ENCODE measurements at regions not wholly inside any gene's neighbourhood (a gene's known extent, or its start where the extent isn't known, plus 50 kb on each side); places are given as distances from the start of the nearest gene placed in this dataset.

DNA sequence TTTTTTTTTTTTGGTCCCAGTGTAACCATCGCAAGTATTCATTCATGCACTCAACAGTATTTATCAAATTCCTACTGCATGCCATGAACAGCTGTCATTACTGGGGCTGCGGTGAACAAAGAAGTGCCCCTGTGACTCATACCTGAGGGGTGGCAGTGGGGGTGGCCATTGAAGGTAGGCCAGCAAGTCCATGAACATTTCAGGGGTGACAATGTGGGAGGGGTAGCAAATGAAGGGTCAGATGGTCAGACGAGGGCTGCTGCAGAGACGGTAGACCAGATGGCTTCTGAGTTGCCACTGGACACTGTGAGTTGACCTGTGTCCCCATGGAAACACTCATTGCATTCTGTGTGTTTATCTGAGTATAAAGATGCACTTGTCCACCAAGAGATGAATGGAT lies 92.5 kb upstream of the PITRM1 start:
- Histone ChIP-seq H3K36me3 (ENCODE audit: control insufficient read depth, low read length) (no peaks in the 10 kb centered on the region), H3K4me2 (ENCODE audit: low read length) (no peak overlapping the region), H4K20me1 (ENCODE audit: control insufficient read depth, insufficient read depth, low read depth, low read length) (no peaks in the 10 kb centered on the region), H3K4me3 (ENCODE audit: low read length) (no peak overlapping the region), H3K9me2 (replicated peaks; ENCODE audit: control insufficient read depth, low read length) (no peaks in the 10 kb centered on the region), H3K4me1 (ENCODE audit: control insufficient read depth, low read length) (no peaks in the 10 kb centered on the region), H3F3A (ENCODE audit: control insufficient read depth, insufficient read depth) (no peaks in the 10 kb centered on the region), H3K27me3 (ENCODE audit: control insufficient read depth, low read length) (no peaks in the 10 kb centered on the region), H3K9me3 (ENCODE audit: control insufficient read depth, insufficient read depth, low read length) (no peaks in the 10 kb centered on the region), H3K79me2 (ENCODE audit: control insufficient read depth, low read length) (no peaks in the 10 kb centered on the region), H3K27ac (ENCODE audit: low read depth, low read length) (no peak overlapping the region)
- TF ChIP-seq CTCF (IDR thresholded peaks at IDR 0.05; ENCODE audit: low read depth, low read length, poor library complexity, severe bottlenecking) (no peak), EZH2phosphoT487 (IDR thresholded peaks at IDR 0.05; ENCODE audit: borderline replicate concordance, low read length) (no peak)

- H3K4me2 ChIP-seq (ENCODE audit: low read length) = no peak overlapping the region
- H3K27me3 ChIP-seq (ENCODE audit: control insufficient read depth, low read length) = no peaks in the 10 kb centered on the region
- H3K4me3 ChIP-seq (ENCODE audit: low read length) = no peak overlapping the region
- H3K27ac ChIP-seq (ENCODE audit: low read depth, low read length) = no peak overlapping the region
- no peaks in the 10 kb centered on the region for H3K79me2 ChIP-seq (ENCODE audit: control insufficient read depth, low read length)
- no peaks in the 10 kb centered on the region for H4K20me1 ChIP-seq (ENCODE audit: control insufficient read depth, insufficient read depth, low read depth, low read length)
- H3K4me1 ChIP-seq (ENCODE audit: control insufficient read depth, low read length) = no peaks in the 10 kb centered on the region
- no peaks in the 10 kb centered on the region for H3K9me3 ChIP-seq (ENCODE audit: control insufficient read depth, insufficient read depth, low read length)
- TF ChIP-seq EZH2phosphoT487 (IDR thresholded peaks at IDR 0.05; ENCODE audit: borderline replicate concordance, low read length) (no peak), CTCF (IDR thresholded peaks at IDR 0.05; ENCODE audit: low read depth, low read length, poor library complexity, severe bottlenecking) (no peak)
- no peaks in the 10 kb centered on the region for H3K9me2 ChIP-seq (replicated peaks; ENCODE audit: control insufficient read depth, low read length)
- no peaks in the 10 kb centered on the region for H3F3A ChIP-seq (ENCODE audit: control insufficient read depth, insufficient read depth)
- H3K36me3 ChIP-seq (ENCODE audit: control insufficient read depth, low read length) = no peaks in the 10 kb centered on the region
Observed at GRCh38 chr10:3264161-3264761, 91.7 kb upstream of the PITRM1 start.

- no peak overlapping the region for H3K4me2 ChIP-seq (ENCODE audit: low read length)
- no peak overlapping the region for H3K27ac ChIP-seq (ENCODE audit: low read depth, low read length)
- H3K4me1 ChIP-seq (ENCODE audit: control insufficient read depth, low read length) = no peaks in the 10 kb centered on the region
- H3K79me2 ChIP-seq (ENCODE audit: control insufficient read depth, low read length) = no peaks in the 10 kb centered on the region
- no peaks in the 10 kb centered on the region for H3F3A ChIP-seq (ENCODE audit: control insufficient read depth, insufficient read depth)
- H4K20me1 ChIP-seq (ENCODE audit: control insufficient read depth, insufficient read depth, low read depth, low read length) = no peaks in the 10 kb centered on the region
- H3K36me3 ChIP-seq (ENCODE audit: control insufficient read depth, low read length) = no peaks in the 10 kb centered on the region
- H3K4me3 ChIP-seq (ENCODE audit: low read length) = no peak overlapping the region
- no peaks in the 10 kb centered on the region for H3K27me3 ChIP-seq (ENCODE audit: control insufficient read depth, low read length)
- H3K9me2 ChIP-seq (replicated peaks; ENCODE audit: control insufficient read depth, low read length) = no peaks in the 10 kb centered on the region
- TF ChIP-seq EZH2phosphoT487 (IDR thresholded peaks at IDR 0.05; ENCODE audit: borderline replicate concordance, low read length) (no peak), CTCF (IDR thresholded peaks at IDR 0.05; ENCODE audit: low read depth, low read length, poor library complexity, severe bottlenecking) (no peak)
- no peaks in the 10 kb centered on the region for H3K9me3 ChIP-seq (ENCODE audit: control insufficient read depth, insufficient read depth, low read length)
Observed at GRCh38 chr10:3263747-3264146, 91.2 kb upstream of the PITRM1 start.
